BE2C (cell line): ENCODE measurements at regions not wholly inside any gene's neighbourhood (a gene's known extent, or its start where the extent isn't known, plus 50 kb on each side); places are given as distances from the start of the nearest gene placed in this dataset.

Source experiments
- DNase-seq: peaks from one replicate; pipeline ENCODE4 v3.0.0-alpha.2; 2020
- H3K27me3 ChIP-seq: fragments of 250-450 bp; sonication (Bioruptor Pico); 2 replicates; pipeline ENCODE4 v1.5.1; 2020; ENCODE audit warnings: mild to moderate bottlenecking
- H3K36me3 ChIP-seq: fragments of 250-450 bp; sonication (Bioruptor Pico); 2 replicates; pipeline ENCODE4 v1.5.1; 2020; ENCODE audit warnings: mild to moderate bottlenecking
- H3K4me1 ChIP-seq: fragments of 250-450 bp; sonication (Bioruptor Pico); 2 replicates; pipeline ENCODE4 v1.5.1; 2020
- H3K4me3 ChIP-seq: 2 replicates; pipeline ENCODE4 v1.5.1; 2011; ENCODE audit warnings: low read depth, low read length
- H3K9me3 ChIP-seq: fragments of 250-450 bp; sonication (Bioruptor Pico); 2 replicates; pipeline ENCODE4 v1.5.1; 2020
- CTCF ChIP-seq: IDR thresholded peaks from 2 replicates; pipeline ENCODE4 v1.5.1; 2012; ENCODE audit warnings: mild to moderate bottlenecking, low read depth, low read length

- DNase-seq, result no peak
- no peaks in the 10 kb centered on the region for H3K9me3 ChIP-seq
- no peaks in the 10 kb centered on the region for H3K36me3 ChIP-seq
- no peak for TF ChIP-seq CTCF
- H3K4me3 ChIP-seq, result no peak overlapping the region
- H3K27me3 ChIP-seq, result no peaks in the 10 kb centered on the region
- peaks cover 3% of the 10 kb centered on the region; the same call in 1 of the 2 replicates for H3K4me1 ChIP-seq
Measured at GRCh38 chr5:158084292-158084691, 225.3 kb upstream of the CLINT1 start.

GRCh38 chr5:158082696-158083287, 223.8 kb upstream of the CLINT1 start:
- no peak for DNase-seq
- no peaks in the 10 kb centered on the region for H3K27me3 ChIP-seq
- no peaks in the 10 kb centered on the region for H3K9me3 ChIP-seq
- H3K4me1 ChIP-seq, result peaks cover 3% of the 10 kb centered on the region; the same call in 1 of the 2 replicates
- H3K4me3 ChIP-seq, result no peak overlapping the region
- H3K36me3 ChIP-seq, result no peaks in the 10 kb centered on the region
- no peak for TF ChIP-seq CTCF

GRCh38 chr5:158080112-158080511, 221.2 kb upstream of the CLINT1 start:
- Histone ChIP-seq H3K36me3 (no peaks in the 10 kb centered on the region), H3K27me3 (no peaks in the 10 kb centered on the region), H3K4me3 (no peak overlapping the region), H3K4me1 (peaks cover 2% of the 10 kb centered on the region), H3K9me3 (no peaks in the 10 kb centered on the region)
- no peak for DNase-seq
- no peak for TF ChIP-seq CTCF

- H3K4me3 ChIP-seq, result no peak overlapping the region
- TF ChIP-seq CTCF, result no peak
- no peaks in the 10 kb centered on the region for H3K27me3 ChIP-seq
- H3K9me3 ChIP-seq, result no peaks in the 10 kb centered on the region
- no peaks in the 10 kb centered on the region; the same call in 1 of the 2 replicates for H3K4me1 ChIP-seq
- no peaks in the 10 kb centered on the region for H3K36me3 ChIP-seq
- no peak for DNase-seq
Measured at GRCh38 chr5:158079097-158079496, 220.2 kb upstream of the CLINT1 start.

GRCh38 chr5:158074992-158075769, 216.2 kb upstream of the CLINT1 start:
- no peaks in the 10 kb centered on the region for H3K27me3 ChIP-seq
- peak overlapping the region; percentile 52 for H3K4me3 ChIP-seq
- peak; percentile 72 for DNase-seq
- H3K4me1 ChIP-seq, result peaks cover 10% of the 10 kb centered on the region
- peaks cover 3% of the 10 kb centered on the region; the same call in 1 of the 2 replicates for H3K9me3 ChIP-seq
- no peaks in the 10 kb centered on the region for H3K36me3 ChIP-seq
- TF ChIP-seq CTCF, result peak; percentile 92

- no peak for TF ChIP-seq CTCF
- Histone ChIP-seq H3K27me3 (no peaks in the 10 kb centered on the region), H3K4me3 (no peak overlapping the region)
Measured at GRCh38 chr5:158074597-158074991, 215.6 kb upstream of the CLINT1 start.

More at GRCh38 chr5:158074597-158074991, 215.6 kb upstream of the CLINT1 start:
- no peaks in the 10 kb centered on the region for H3K36me3 ChIP-seq
- no peak for DNase-seq
- peaks cover 3% of the 10 kb centered on the region; the same call in 1 of the 2 replicates for H3K9me3 ChIP-seq
- peaks cover 10% of the 10 kb centered on the region for H3K4me1 ChIP-seq
